Small intestine (tissue), 7 donors: ENCODE measurements at regions not wholly inside any gene's neighbourhood (a gene's known extent, or its start where the extent isn't known, plus 50 kb on each side); places are given as distances from the start of the nearest gene placed in this dataset.

Experiments
- DNase-seq, 2 donors: peaks; one replicate each; pipeline versions ENCODE4 v3.0.0 to v3.0.0-alpha.2; 2013
- FAIRE-seq: peaks from 2 replicates; lab custom pipeline; 2012; peaks lifted over from hg19 to GRCh38; lab: Jason Lieb, UNC
- H3K27ac ChIP-seq, 3 donors: one replicate each; pipeline ENCODE4 v1.5.1; 2013; ENCODE audit warnings: low read length in 2 of 3, mild to moderate bottlenecking in 2 of 3, control low read depth in 1 of 3, inconsistent platforms in 1 of 3, low read depth in 1 of 3, moderate library complexity in 1 of 3
- H3K27me3 ChIP-seq, 3 donors: one replicate each; pipeline ENCODE4 v1.6.1; 2013; ENCODE audit warnings: low read length in 3 of 3, inconsistent platforms in 1 of 3; ENCODE audit not compliant: control insufficient read depth in 3 of 3, insufficient read depth in 3 of 3
- H3K36me3 ChIP-seq, 3 donors: one replicate each; pipeline ENCODE4 v1.6.1; 2013; ENCODE audit warnings: low read length in 3 of 3, inconsistent platforms in 1 of 3, low read depth in 1 of 3, mild to moderate bottlenecking in 1 of 3, moderate library complexity in 1 of 3; ENCODE audit not compliant: control insufficient read depth in 3 of 3, insufficient read depth in 2 of 3
- H3K4me1 ChIP-seq, 3 donors: one replicate each; pipeline ENCODE4 v1.6.1; 2013; ENCODE audit warnings: low read length in 2 of 3, inconsistent platforms in 1 of 3, low read depth in 1 of 3, mild to moderate bottlenecking in 1 of 3, moderate library complexity in 1 of 3; ENCODE audit not compliant: control insufficient read depth in 3 of 3, insufficient read depth in 2 of 3
- H3K4me3 ChIP-seq, 3 donors: one replicate each; pipeline ENCODE4 v1.5.1; 2013; ENCODE audit warnings: low read length in 3 of 3, control low read depth in 1 of 3, inconsistent platforms in 1 of 3, low read depth in 1 of 3, mild to moderate bottlenecking in 1 of 3, moderate library complexity in 1 of 3
- H3K9me3 ChIP-seq, 2 donors: one replicate each; pipeline ENCODE4 v1.6.1; 2013; ENCODE audit warnings: low read depth in 1 of 2, low read length in 1 of 2; ENCODE audit not compliant: control insufficient read depth in 2 of 2, insufficient read depth in 1 of 2
- WGBS, 3 donors: extraction: QIAGEN DNeasy Blood & Tissue Kit; methylation state at CpG; one replicate each; pipeline ENCODE4 v1.1.7; 2013; 5-methylcytosine and 5-hydroxymethylcytosine counted together
- donor health status: healthy with polysubstance abuse.
- donor health status: control.
- donor health status: control.
- donor health status: Bipolar disorder and iron deficiency.
- donor health status: healthy.

DNA sequence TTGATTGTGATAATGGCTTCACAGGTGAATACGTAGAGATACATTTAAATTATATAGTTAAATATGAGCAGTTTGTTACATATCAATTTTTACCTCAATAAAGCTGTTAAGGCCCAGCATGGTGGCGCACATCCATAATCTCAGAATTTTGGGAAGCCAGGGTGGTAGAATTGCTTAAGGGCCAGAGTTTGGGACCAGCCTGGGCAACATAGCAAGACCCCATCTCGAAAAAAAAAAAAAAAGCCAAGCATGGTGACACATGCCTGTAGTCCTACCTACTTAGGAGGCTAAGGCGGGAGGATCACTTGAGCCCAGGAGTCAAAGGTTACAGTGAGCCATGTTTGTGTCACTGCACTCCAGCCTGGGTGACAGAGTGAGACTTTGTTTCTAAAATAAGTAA, 138.7 kb upstream of the TMEM161B start:
- no peaks in the 10 kb centered on the region for H3K9me3 ChIP-seq
- H3K27me3 ChIP-seq: no peaks in the 10 kb centered on the region
- no peak overlapping the region for H3K4me3 ChIP-seq
- no peak for DNase-seq
- no peaks in the 10 kb centered on the region for H3K36me3 ChIP-seq
- FAIRE-seq: no peak
- no peak overlapping the region for H3K27ac ChIP-seq
- WGBS, 3 donors: 72 to 92% (median 88%) methylated on average over 4 of the region's 4 CpGs
- H3K4me1 ChIP-seq: no peaks in the 10 kb centered on the region

GRCh38 chr5:88405783-88406182, 137.1 kb upstream of the TMEM161B start:
- DNase-seq (no peak), FAIRE-seq (no peak)
- Histone ChIP-seq H3K4me3 (no peak overlapping the region), H3K27me3 (no peaks in the 10 kb centered on the region), H3K27ac (no peak overlapping the region), H3K36me3 (no peaks in the 10 kb centered on the region), H3K9me3 (no peaks in the 10 kb centered on the region), H3K4me1 (no peaks in the 10 kb centered on the region)
- WGBS, 3 donors: 79 to 82% (median 79%) methylated on average over 3 of the region's 3 CpGs

- DNase-seq (no peak), FAIRE-seq (no peak)
- H3K9me3 ChIP-seq: no peaks in the 10 kb centered on the region
- WGBS, 3 donors: 82 to 91% (median 83%) methylated on average over 2 of the region's 2 CpGs
- no peak overlapping the region for H3K27ac ChIP-seq
- no peaks in the 10 kb centered on the region for H3K36me3 ChIP-seq
- no peak overlapping the region for H3K4me3 ChIP-seq
- no peaks in the 10 kb centered on the region for H3K4me1 ChIP-seq
- no peaks in the 10 kb centered on the region for H3K27me3 ChIP-seq
Observed at GRCh38 chr5:88404405-88404804, 135.8 kb upstream of the TMEM161B start.

- FAIRE-seq: no peak
- no peaks in the 10 kb centered on the region for H3K9me3 ChIP-seq
- DNase-seq: no peak
- no peaks in the 10 kb centered on the region for H3K4me1 ChIP-seq
- no peak overlapping the region for H3K27ac ChIP-seq
- H3K36me3 ChIP-seq: no peaks in the 10 kb centered on the region
- 63 to 88% (median 80%) methylated on average over 4 of the region's 4 CpGs for WGBS, 3 donors
- no peaks in the 10 kb centered on the region for H3K27me3 ChIP-seq
- no peak overlapping the region for H3K4me3 ChIP-seq
Observed at GRCh38 chr5:88401686-88402085, 133.0 kb upstream of the TMEM161B start.

DNA sequence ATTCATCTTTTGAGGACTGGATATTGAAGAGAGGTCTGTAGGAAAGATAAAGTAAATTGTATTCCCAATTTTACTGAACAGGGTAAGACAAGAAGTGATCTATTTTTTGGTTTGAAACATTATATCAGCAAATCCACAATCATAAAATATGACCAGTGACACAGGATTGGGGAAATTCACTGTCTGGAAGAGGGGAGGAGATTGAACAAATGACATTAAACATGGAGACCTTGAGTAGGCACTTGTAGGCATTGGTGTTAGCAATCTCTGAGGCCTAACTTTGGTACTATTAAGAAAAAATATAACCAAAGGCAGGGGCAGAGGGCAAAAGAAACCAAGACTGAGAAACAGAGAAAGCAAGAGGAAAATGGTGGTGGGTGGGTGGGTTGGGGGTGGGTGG, 132.6 kb upstream of the TMEM161B start:
- H3K9me3 ChIP-seq: no peaks in the 10 kb centered on the region
- DNase-seq: no peak
- no peaks in the 10 kb centered on the region for H3K27me3 ChIP-seq
- no peak overlapping the region for H3K27ac ChIP-seq
- H3K4me1 ChIP-seq: no peaks in the 10 kb centered on the region
- H3K36me3 ChIP-seq: no peaks in the 10 kb centered on the region
- no peak for FAIRE-seq
- no peak overlapping the region for H3K4me3 ChIP-seq

DNA sequence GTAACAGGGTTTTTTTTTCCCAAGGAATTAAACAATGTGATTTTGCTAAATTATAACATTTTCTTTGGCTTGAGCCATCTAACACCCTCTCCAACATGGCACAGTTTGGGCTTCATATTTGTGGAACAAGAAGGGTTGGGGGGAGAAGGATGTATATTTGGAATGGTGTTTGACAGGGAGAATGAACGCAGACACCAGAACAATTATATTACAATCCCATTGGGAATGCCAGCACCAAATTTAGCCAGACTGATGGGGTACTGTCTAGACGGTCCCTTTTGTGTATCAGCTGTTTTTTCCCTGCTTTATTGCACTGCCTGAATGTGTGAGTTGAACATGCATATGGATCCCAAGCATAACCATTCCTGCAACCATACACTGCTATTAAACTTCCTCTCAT, 130.9 kb upstream of the TMEM161B start:
- FAIRE-seq (no peak), DNase-seq (no peak)
- no peaks in the 10 kb centered on the region for H3K4me1 ChIP-seq
- H3K4me3 ChIP-seq: no peak overlapping the region
- no peaks in the 10 kb centered on the region for H3K36me3 ChIP-seq
- H3K27ac ChIP-seq: no peak overlapping the region
- H3K27me3 ChIP-seq: no peaks in the 10 kb centered on the region
- 74 to 85% (median 81%) methylated on average over 2 of the region's 2 CpGs for WGBS, 3 donors
- H3K9me3 ChIP-seq: no peaks in the 10 kb centered on the region

DNA sequence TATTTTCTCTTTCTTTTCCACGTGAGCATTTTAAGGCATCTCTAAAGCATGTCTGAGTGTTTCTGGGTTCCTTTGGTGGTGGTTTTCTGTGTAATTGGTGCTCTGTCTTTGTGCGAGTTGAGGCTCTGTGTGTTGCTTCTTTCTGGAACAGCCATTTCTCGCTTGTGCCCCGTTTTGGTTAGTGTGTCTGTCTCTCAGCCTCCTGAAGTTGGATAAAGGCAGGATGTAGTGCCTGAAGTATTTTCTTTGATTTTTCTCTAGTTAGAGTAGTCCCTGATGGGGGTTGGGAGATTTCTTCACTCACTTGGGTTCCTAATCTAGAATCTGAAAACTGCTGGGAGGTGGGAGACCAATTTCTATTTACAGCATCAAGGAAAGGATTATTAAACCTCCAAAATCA, 129.7 kb upstream of the TMEM161B start:
- H3K4me1 ChIP-seq: peaks cover 0 to 3% (median 0%) of the 10 kb centered on the region in 3 donors
- no peaks in the 10 kb centered on the region for H3K9me3 ChIP-seq
- 72 to 82% (median 82%) methylated on average over 4 of the region's 4 CpGs for WGBS, 3 donors
- peaks cover 0 to 1% (median 0%) of the 10 kb centered on the region in 3 donors for H3K27me3 ChIP-seq
- H3K27ac ChIP-seq: no peak overlapping the region
- DNase-seq (no peak), FAIRE-seq (no peak)
- no peak overlapping the region for H3K4me3 ChIP-seq
- H3K36me3 ChIP-seq: no peaks in the 10 kb centered on the region

- DNase-seq: no peak
- peaks cover 0 to 1% (median 0%) of the 10 kb centered on the region in 3 donors for H3K27me3 ChIP-seq
- H3K4me1 ChIP-seq: peaks cover 0 to 3% (median 0%) of the 10 kb centered on the region in 3 donors
- no peak overlapping the region for H3K27ac ChIP-seq
- no peak overlapping the region for H3K4me3 ChIP-seq
- no peaks in the 10 kb centered on the region for H3K36me3 ChIP-seq
- 61 to 82% (median 73%) methylated on average over 7 of the region's 7 CpGs for WGBS, 3 donors
- no peaks in the 10 kb centered on the region for H3K9me3 ChIP-seq
- FAIRE-seq: no peak
Observed at GRCh38 chr5:88396751-88397281, 128.2 kb upstream of the TMEM161B start.

GRCh38 chr5:88396000-88396535, 127.4 kb upstream of the TMEM161B start:
- Histone ChIP-seq H3K4me1 (peaks cover 0 to 3% (median 0%) of the 10 kb centered on the region in 3 donors), H3K9me3 (no peaks in the 10 kb centered on the region), H3K4me3 (no peak overlapping the region), H3K36me3 (no peaks in the 10 kb centered on the region), H3K27me3 (peaks cover 0 to 1% (median 0%) of the 10 kb centered on the region in 3 donors), H3K27ac (no peak overlapping the region)
- 82 to 91% (median 87%) methylated on average over 2 of the region's 2 CpGs for WGBS, 3 donors
- no peak for DNase-seq
- no peak for FAIRE-seq
